Sigmoid colon (tissue), 6 donors: ENCODE measurements at regions not wholly inside any gene's neighbourhood (a gene's known extent, or its start where the extent isn't known, plus 50 kb on each side); places are given as distances from the start of the nearest gene placed in this dataset.

ENCODE experiments used
- DNase-seq: peaks from one replicate; pipeline ENCODE4 v3.0.0-alpha.2; 2019
- H3K27ac ChIP-seq, 4 donors: fragments of 200-600 bp; sonication (generic); one replicate each; pipeline ENCODE4 v1.5.1; 2016 to 2019; ENCODE audit warnings: mild to moderate bottlenecking in 1 of 4
- H3K27me3 ChIP-seq, 3 donors: fragments of 200-600 bp; sonication (generic); one replicate each; pipeline ENCODE4 v1.5.1; 2019; ENCODE audit warnings: mild to moderate bottlenecking in 1 of 3
- H3K36me3 ChIP-seq, 4 donors: fragments of 200-600 bp; sonication (generic); one replicate each; pipeline ENCODE4 v1.5.1; 2016 to 2019
- H3K4me1 ChIP-seq, 4 donors: fragments of 200-600 bp; sonication (generic); one replicate each; pipeline ENCODE4 v1.5.1; 2017 to 2019
- H3K4me3 ChIP-seq, 4 donors: fragments of 200-600 bp; sonication (generic); one replicate each; pipeline ENCODE4 v1.5.1; 2017 to 2019; ENCODE audit warnings: mild to moderate bottlenecking in 2 of 4, moderate library complexity in 1 of 4
- H3K9me3 ChIP-seq, 4 donors: fragments of 200-600 bp in 3 of 4; sonication (generic) in 3 of 4; one replicate each; pipeline versions ENCODE4 v1.5.1 to v1.6.1; 2013 to 2019
- EP300 ChIP-seq, 4 donors: sonication (generic); formaldehyde crosslinking; IDR thresholded peaks; one replicate each; pipeline ENCODE4 v1.6.1; 2017; ENCODE audit warnings: antibody characterized with exemption in 4 of 4
- POLR2A ChIP-seq, 2 donors: fragments of 450-650 bp; IDR thresholded peaks; one replicate each; pipeline ENCODE4 v1.6.1; 2016; ENCODE audit warnings: antibody characterized with exemption in 2 of 2, mild to moderate bottlenecking in 2 of 2, moderate library complexity in 2 of 2
- POLR2AphosphoS5 ChIP-seq, 4 donors: sonication (generic); formaldehyde crosslinking; IDR thresholded peaks; one replicate each; pipeline ENCODE4 v1.6.1; 2017; ENCODE audit warnings: antibody characterized with exemption in 4 of 4
- WGBS, 2 donors: extraction: QIAGEN DNeasy Blood & Tissue Kit; methylation state at CpG; one replicate each; pipeline ENCODE4 v1.1.7; 2013; 5-methylcytosine and 5-hydroxymethylcytosine counted together
- intact Hi-C: fragments of 100-400 bp; cut with DNase I; formaldehyde crosslinking; loops from one replicate; pipeline ENCODE4 v1.15.1; 2023
- TF ChIP-seq, protein P1 (sequence below), 4 experiments: fragments of 450-650 bp in 3 of 4; fragments of 200-600 bp in 1 of 4; IDR thresholded peaks; one replicate each; pipeline ENCODE4 v1.5.1; 2016 to 2019; ENCODE audit warnings: antibody characterized with exemption in 4 of 4, mild to moderate bottlenecking in 3 of 4, moderate library complexity in 2 of 4
- donor health status: healthy with polysubstance abuse.
- donor health status: healthy.

DNA sequence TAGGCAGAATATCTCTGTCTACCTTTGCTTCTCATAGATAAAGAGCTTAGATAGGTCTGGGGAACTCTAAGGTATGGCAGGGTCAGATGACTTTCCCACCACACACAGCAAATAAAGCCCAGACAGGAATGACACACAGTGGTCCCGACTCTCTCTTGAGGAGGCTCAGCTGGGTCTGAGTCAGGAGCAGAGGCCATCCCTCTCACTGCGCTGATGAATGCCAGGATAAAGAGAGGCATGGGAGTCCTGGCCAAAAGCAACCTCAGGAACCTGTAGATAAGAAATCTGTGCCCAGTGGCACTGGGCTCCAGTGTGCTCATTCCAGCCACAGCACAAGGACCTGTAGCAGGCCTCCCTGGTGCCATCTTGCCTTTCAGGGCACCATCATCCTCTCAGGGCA lies 129.4 kb upstream of the PARP11 start:
- Histone ChIP-seq H3K4me1 (no peaks in the 10 kb centered on the region), H3K36me3 (no peaks in the 10 kb centered on the region), H3K27ac (no peak overlapping the region), H3K27me3 (peaks cover 0 to 6% (median 0%) of the 10 kb centered on the region in 3 donors), H3K9me3 (no peaks in the 10 kb centered on the region), H3K4me3 (no peak overlapping the region)
- 91% methylated on average over 2 of the region's 2 CpGs for WGBS, 2 donors
- intact Hi-C loops, result no loop called here
- no peak for DNase-seq
- TF ChIP-seq POLR2A (IDR thresholded peaks at IDR 0.05) (no peak), EP300 (IDR thresholded peaks at IDR 0.05) (no peak), POLR2AphosphoS5 (IDR thresholded peaks at IDR 0.05) (no peak)
- TF ChIP-seq, protein P1, sequence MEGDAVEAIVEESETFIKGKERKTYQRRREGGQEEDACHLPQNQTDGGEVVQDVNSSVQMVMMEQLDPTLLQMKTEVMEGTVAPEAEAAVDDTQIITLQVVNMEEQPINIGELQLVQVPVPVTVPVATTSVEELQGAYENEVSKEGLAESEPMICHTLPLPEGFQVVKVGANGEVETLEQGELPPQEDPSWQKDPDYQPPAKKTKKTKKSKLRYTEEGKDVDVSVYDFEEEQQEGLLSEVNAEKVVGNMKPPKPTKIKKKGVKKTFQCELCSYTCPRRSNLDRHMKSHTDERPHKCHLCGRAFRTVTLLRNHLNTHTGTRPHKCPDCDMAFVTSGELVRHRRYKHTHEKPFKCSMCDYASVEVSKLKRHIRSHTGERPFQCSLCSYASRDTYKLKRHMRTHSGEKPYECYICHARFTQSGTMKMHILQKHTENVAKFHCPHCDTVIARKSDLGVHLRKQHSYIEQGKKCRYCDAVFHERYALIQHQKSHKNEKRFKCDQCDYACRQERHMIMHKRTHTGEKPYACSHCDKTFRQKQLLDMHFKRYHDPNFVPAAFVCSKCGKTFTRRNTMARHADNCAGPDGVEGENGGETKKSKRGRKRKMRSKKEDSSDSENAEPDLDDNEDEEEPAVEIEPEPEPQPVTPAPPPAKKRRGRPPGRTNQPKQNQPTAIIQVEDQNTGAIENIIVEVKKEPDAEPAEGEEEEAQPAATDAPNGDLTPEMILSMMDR (IDR thresholded peaks at IDR 0.05), result no peak

DNA sequence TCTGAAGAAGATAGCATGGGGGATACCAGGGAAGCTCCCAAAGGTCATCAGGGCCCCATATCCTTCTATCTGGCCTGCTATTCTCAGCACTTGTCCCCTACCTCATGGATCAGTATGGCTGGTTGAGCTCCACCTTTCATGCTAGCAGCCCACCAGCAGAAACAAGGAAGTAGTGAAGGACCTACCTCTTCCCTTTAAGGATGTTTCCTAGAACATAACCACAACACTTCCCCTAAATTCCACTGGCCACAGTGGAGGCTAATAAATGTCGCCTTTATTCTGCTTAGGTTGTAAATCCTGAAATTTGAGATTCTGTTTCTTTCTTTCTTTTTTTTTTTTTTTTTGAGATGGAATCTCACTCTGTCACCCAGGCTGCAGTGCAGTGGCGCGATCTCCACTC lies 128.6 kb upstream of the PARP11 start:
- Histone ChIP-seq H3K9me3 (no peaks in the 10 kb centered on the region), H3K36me3 (no peaks in the 10 kb centered on the region), H3K27me3 (no peaks in the 10 kb centered on the region), H3K27ac (no peak overlapping the region), H3K4me1 (no peaks in the 10 kb centered on the region), H3K4me3 (no peak overlapping the region)
- WGBS, 2 donors, result 97 to 99% methylated on average over 3 of the region's 3 CpGs
- DNase-seq, result no peak
- TF ChIP-seq, protein P1 (IDR thresholded peaks at IDR 0.05), result no peak
- no peak for TF ChIP-seq POLR2AphosphoS5 (IDR thresholded peaks at IDR 0.05)
- TF ChIP-seq POLR2A (IDR thresholded peaks at IDR 0.05), result no peak
- no peak for TF ChIP-seq EP300 (IDR thresholded peaks at IDR 0.05)
- intact Hi-C loops, result no loop called here

DNA sequence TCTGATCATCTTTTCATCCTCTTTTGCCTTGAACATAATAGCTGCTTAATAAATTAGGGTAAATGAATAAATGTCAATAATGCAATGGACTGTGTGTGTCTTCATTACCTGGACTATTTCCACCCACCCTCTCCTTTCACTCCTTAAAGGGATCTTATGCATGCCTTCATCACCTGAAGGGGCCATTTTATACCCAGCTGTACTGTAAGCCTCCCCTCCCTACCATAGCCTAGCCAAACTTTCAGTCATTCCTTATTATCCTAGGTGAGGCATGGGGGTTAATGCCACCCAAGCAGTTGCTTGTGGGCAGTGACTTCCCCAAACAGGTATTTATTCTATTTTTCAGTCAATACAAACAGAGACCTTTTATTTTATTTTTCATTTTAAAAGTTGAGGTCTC lies 127.8 kb upstream of the PARP11 start:
- Histone ChIP-seq H3K36me3 (no peaks in the 10 kb centered on the region), H3K27me3 (no peaks in the 10 kb centered on the region), H3K9me3 (no peaks in the 10 kb centered on the region), H3K27ac (no peak overlapping the region), H3K4me3 (no peak overlapping the region), H3K4me1 (no peaks in the 10 kb centered on the region)
- DNase-seq, result no peak
- TF ChIP-seq EP300 (IDR thresholded peaks at IDR 0.05) (no peak), POLR2A (IDR thresholded peaks at IDR 0.05) (no peak), POLR2AphosphoS5 (IDR thresholded peaks at IDR 0.05) (no peak)
- TF ChIP-seq, protein P1 (IDR thresholded peaks at IDR 0.05), result no peak
- intact Hi-C loops, result no loop called here

DNA sequence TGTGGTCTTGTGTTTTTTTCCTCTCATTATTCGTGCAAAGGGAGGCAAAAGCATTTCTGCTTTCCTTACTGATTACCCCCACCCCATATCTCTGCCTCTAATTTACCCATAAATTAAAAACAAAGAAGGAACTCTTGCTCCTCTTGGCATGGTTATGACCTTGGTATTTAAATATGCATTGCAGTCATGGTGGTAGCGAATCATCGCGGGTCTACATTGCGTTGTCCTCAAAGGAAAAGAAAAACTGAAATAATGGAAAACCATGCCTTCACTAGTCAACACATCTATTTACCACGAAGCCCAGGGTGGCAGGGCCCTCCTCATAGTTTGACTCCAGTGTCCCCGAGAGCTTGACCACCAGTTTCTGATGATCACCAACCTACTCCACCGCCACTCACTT lies 126.7 kb upstream of the PARP11 start:
- TF ChIP-seq EP300 (IDR thresholded peaks at IDR 0.05) (no peak), POLR2AphosphoS5 (IDR thresholded peaks at IDR 0.05) (no peak), POLR2A (IDR thresholded peaks at IDR 0.05) (no peak)
- TF ChIP-seq, protein P1 (IDR thresholded peaks at IDR 0.05), result no peak
- no peak overlapping the region for H3K27ac ChIP-seq
- no peaks in the 10 kb centered on the region for H3K9me3 ChIP-seq
- intact Hi-C loops, result no loop called here
- no peaks in the 10 kb centered on the region for H3K4me1 ChIP-seq
- H3K36me3 ChIP-seq, result no peaks in the 10 kb centered on the region
- H3K27me3 ChIP-seq, result no peaks in the 10 kb centered on the region
- no peak overlapping the region for H3K4me3 ChIP-seq
- 84 to 91% methylated on average over 8 of the region's 8 CpGs for WGBS, 2 donors
- DNase-seq, result no peak

DNA sequence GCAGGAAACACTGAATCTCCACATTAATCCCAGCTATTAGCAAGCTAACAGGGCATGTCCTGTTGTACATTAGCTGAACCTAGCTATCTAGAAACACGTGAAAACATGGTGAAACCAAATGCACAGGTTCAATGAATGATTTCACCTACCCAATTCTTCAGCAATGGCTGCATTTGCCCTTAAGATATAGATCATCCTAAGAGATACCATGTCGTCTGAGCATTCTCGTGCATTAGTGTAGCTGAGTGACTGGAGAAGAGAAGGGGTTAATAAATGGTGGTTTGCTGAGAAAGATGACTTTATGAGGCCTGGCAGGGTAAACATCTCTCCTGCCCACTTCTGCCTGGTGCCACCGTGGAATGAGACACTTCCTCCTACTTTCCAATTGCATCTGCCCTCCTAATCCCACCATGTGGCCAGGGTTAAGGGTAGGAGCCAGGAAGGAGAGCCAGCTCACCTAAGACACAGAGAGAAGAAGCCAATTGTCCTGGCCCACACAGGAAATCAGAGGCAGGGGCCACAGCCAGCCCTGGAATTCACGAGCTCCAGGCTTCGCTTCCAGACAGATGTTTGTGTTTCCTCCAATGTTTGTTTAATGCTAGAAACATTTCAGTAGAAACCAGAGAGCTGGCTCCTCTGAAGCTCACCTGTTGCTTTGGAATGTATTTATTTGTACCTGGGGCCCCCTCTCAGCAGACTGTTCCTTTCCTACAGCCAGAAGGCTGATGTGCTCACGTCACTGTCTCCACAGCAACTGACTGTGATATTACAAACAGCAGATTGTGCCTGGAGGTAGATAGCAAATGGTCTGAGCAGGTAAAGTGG lies 126.0 kb upstream of the PARP11 start:
- H3K36me3 ChIP-seq, result no peaks in the 10 kb centered on the region
- DNase-seq, result no peak
- H3K9me3 ChIP-seq, result no peaks in the 10 kb centered on the region
- intact Hi-C loops, result no loop called here
- 20 to 57% methylated on average over 7 of the region's 7 CpGs for WGBS, 2 donors
- no peak overlapping the region for H3K4me3 ChIP-seq
- H3K4me1 ChIP-seq, result no peaks in the 10 kb centered on the region
- no peak overlapping the region for H3K27ac ChIP-seq
- TF ChIP-seq, protein P1 (IDR thresholded peaks at IDR 0.05), result no peak
- TF ChIP-seq POLR2AphosphoS5 (IDR thresholded peaks at IDR 0.05), result no peak
- no peak for TF ChIP-seq EP300 (IDR thresholded peaks at IDR 0.05)
- no peak for TF ChIP-seq POLR2A (IDR thresholded peaks at IDR 0.05)
- no peaks in the 10 kb centered on the region for H3K27me3 ChIP-seq
